K562 (cell line): ENCODE measurements at regions not wholly inside any gene's neighbourhood (a gene's known extent, or its start where the extent isn't known, plus 50 kb on each side); places are given as distances from the start of the nearest gene placed in this dataset.

Experiments
- FOXK1 ChIP-seq: sonication (generic); formaldehyde crosslinking; IDR thresholded peaks from 2 replicates; pipeline ENCODE4 v1.8.0; 2022; ENCODE audit warnings: missing genetic modification reagents, mild to moderate bottlenecking, borderline replicate concordance
- ZFX ChIP-seq: sonication (generic); formaldehyde crosslinking; IDR thresholded peaks from 2 replicates; pipeline ENCODE4 v1.8.0; 2022; ENCODE audit warnings: mild to moderate bottlenecking, missing genetic modification reagents, moderate library complexity

DNA sequence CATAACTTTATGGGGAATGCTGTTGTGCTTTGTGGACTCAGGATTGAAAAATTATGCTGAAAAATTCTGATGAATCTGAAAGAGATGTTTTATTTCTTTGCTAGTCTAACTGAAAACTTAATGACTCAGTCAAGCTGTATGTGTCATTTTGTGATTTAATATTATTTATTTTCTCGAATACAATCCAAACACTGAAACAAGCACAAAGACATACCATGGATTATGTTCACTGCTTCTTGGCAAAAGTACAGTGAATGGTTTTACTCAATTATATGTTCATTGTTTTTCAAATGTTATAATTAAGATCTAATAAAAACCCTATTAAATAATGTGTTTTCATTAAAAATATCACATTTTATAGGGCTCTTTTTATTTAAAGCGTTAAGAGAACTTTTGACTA is 330.6 kb upstream of the EPHA7 start:
- no peak for TF ChIP-seq ZFX (CRISPR knock-in tag)
- no peak for TF ChIP-seq FOXK1 (CRISPR knock-in tag)
